Stimulated activated CD4-positive, alpha-beta T cell treated with anti-CD3 and anti-CD28 coated beads, Interleukin-2, amount 100 ng/mL, for 24 hours (primary cell): ENCODE measurements at regions not wholly inside any gene's neighbourhood (a gene's known extent, or its start where the extent isn't known, plus 50 kb on each side); places are given as distances from the start of the nearest gene placed in this dataset.

Experiments used
- DNase-seq, 2 donors: peaks; one replicate each; pipeline ENCODE4 v3.0.0-alpha.2; 2020

DNA sequence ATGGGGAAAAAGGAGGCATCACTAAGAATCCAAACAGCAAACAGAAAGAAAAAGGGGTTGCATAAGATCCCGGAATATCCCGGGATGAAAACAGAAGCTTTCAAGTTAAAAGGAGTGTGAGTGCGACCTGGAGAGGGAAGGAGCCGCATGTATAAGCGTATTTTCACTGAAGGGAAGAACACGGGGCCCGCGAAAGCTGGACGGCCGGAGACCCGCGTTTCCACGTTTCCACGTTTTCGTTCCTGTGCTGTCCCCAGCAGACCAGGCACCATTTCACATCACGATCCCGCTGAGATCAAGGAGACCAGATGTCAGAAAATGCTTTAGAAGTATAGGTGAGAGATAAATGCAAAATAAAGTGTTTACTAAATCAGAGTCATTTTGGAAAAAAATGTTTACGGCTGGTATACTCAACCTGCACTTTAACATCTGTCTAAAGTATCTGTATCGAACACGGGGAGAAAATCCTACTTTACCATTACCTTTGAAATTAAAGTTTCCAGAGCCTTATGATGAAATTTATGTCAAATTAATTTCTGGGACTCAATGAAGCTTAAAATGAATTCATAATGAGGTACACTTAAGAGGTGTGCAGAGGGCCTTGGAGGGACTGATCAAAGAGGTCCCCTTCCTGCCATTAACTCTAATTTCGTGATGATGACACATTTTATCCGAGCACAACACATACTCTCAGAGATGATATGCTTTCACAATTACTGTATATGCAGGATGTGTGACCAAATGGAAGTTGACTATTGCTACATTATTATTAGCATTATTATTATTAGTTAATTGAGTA lies 71.0 kb upstream of the SALL3 start:
- no peak for DNase-seq

DNA sequence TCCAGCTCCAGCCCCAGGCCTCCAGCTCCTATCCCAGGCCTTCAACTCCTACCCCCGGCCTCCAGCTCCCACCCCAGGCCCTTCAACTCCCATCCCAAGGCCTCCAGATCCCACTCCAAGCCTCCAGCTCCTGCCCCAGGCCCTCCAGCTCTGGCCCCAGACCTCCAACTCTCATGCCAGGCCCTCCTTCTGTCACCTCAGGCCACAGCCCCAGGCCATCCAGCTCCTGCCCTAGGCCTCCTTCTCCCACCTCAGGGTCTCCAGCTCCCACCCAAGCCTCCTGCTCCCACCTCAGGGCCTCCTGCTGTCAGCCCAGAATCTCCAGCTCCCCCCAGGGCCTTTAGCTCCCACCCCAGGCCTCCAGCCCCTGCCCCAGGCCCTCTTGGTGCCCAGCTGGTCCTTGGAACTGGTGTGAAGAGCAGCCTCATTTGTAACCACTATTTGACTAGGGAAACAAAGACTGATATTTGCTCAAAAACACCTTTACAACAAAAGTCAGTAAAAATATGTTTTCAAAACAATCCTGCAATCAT lies 67.8 kb upstream of the SALL3 start:
- DNase-seq, result no peak

DNA sequence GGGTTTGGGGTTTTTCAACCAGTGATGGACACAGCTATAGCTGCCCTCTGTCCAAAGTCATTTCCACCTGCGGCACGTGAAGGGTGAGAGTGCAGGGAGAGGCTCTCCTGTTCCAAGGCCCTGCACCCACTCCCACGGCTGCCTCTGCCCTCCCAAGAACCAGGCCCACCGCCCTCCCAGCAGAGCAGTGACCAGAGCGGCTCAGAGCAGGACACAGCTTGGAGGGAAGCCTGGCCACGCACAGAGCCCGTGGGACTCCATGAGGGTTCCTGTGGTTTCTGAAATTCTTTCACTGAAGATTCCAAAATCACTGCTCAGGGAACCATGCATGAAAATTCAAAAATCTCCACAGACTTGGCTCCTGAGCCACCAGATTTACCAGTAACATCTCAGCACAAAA lies 67.3 kb upstream of the SALL3 start:
- no peak for DNase-seq

DNA sequence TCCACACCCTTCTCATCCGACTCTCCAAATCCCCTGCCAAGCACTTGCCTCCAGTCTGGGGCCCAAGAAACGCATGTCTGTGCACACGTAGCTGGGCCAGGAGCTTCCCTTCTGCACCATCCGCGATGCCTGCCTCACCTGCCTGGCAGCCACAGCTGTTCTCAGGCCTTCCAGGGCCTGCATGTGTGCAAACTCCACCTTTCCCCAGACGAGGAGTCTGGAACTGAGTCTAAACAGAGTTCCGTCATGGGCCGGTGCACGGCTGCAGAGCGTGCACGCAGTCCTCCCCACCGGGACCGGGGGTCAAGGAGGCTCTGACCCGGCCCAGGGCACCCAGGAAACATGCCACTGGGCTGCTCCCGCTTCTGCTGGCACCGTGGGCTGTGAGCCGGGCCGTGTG lies 66.8 kb upstream of the SALL3 start:
- DNase-seq, result no peak

DNA sequence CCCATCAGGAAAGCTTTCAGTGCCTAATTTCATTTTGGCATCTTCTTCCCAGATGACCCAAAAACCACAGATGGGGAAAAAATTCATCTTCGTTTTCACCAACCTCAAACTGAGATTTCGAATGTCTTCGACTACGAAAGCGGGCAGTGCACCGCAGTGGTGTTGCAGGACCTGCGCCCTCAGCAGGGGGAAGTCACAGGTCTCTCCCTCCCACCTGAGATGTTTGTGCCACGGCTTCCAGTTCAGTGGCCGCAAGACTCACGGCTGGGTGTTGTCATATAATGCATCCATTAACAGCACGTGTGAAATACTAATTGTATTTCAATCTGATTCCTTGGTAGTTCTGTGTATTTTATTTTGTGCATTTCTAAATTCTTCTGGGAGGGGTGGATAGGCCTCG lies 66.2 kb upstream of the SALL3 start:
- DNase-seq, result no peak

DNA sequence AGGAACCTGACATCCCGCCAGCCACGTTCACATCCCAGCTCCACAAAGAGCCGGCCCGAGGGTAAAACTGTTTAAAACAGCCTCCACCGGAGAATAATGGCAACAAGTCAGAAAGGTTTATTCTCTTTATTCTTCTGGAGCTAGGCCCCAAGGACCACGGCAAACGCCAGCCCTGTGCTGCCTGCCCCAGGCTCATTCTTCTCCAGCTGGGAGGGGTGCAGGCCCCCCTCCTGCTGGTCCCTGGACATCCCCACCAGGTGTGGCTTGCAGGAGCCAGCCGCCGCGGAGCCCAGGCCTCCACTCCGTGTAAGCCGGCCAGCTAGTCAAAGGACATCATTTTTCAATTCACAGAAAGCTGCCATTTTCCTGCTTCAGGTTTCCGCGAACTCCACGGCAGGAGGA lies 65.8 kb upstream of the SALL3 start:
- DNase-seq, result no peak

DNA sequence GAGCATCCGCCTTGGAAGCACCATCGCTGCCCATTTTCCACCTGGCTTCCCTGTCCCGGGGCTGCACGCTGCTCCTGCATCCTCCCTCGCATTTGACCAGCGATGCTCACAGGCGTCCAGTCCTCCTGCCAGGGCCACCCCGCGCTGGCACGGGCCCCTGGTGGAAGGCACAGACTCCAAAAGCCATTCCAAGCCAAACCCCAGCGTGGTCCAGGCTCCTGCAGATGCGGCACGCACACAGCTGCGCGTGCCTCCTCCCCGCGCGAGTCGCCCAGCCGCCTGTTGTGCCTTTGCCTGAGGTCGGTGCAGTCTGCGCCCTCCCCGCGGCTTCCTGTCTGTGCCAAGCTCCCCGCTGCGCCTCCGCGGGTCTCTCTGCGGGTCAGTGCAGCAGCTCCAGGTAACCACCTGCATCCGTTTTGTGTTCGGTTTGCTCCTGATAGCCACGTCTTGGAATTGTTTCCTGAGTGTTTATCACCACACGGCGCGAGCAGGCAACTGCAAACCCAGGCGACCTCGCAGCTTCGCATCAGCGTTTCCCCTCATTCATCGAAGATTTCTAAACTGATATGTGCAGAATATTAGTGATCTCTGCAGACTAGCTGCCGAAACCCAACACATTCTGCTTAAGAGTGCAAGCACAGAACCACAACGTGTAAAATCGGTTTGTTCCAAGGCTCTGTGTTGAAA lies 65.2 kb upstream of the SALL3 start:
- no peak for DNase-seq

DNA sequence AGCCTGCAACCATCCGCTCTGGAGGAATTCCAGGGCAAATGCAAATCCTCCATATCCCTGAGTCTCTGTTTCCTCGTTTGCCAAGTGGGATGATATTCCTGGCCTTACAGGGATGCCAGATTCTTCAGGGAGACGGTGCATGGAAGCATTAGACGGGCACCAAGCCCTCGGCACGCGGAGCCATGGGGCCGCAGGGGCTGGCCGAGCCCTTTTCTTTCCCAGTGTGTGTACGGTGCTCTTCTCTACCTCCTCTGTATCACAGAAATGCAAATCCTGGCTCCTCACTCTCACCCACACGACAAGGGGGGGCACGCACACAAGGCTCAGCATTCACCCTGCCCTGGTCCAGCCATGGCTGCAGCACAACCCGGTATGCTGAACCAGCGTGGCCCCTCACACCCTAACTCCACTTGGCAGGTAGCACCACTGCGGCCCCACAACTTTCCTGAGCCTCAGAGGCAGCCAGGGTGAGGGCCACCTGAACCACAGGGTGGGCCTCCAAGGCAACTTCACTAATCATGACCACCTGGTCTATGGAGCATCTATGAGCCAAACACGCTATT lies 64.1 kb upstream of the SALL3 start:
- DNase-seq, result no peak

DNA sequence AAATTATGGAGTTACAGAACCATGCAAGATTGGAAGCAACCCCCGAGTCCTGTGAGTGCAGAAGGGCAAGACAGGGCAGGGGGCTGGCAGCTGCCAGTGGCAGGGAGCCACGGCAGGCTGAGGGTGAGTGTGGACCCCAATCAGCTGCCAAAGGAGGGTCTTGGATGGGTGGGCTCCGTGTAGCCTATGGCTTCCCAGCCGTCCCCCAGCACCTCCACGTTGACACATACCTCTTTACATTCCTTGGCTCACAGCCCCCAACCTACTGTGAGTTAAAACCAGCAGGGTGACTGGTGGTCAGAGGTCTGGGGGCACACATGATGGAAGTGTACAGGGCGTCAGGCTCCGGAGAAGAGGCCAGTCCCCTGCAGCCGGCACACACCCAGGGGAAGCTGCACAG lies 60.9 kb upstream of the SALL3 start:
- no peak for DNase-seq

DNA sequence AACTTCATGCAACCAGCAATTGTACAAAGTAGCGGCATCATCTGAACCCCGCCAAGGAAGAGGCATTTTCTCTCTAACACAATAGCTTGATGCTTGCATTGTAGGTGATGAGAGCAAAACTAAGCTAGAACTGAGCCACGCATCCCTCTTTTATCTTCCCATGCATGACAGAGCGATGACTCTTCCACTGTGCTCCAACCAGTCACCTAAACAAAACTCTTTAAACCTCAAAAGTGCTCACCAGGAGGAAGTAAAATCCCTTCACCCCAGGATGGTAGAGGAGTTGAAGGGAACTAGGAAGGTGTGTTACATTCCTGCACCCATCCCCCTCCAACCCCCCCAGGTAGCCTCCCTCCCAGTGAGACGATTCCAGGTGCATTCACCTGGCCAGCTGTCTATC lies 59.7 kb upstream of the SALL3 start:
- DNase-seq, result no peak

DNA sequence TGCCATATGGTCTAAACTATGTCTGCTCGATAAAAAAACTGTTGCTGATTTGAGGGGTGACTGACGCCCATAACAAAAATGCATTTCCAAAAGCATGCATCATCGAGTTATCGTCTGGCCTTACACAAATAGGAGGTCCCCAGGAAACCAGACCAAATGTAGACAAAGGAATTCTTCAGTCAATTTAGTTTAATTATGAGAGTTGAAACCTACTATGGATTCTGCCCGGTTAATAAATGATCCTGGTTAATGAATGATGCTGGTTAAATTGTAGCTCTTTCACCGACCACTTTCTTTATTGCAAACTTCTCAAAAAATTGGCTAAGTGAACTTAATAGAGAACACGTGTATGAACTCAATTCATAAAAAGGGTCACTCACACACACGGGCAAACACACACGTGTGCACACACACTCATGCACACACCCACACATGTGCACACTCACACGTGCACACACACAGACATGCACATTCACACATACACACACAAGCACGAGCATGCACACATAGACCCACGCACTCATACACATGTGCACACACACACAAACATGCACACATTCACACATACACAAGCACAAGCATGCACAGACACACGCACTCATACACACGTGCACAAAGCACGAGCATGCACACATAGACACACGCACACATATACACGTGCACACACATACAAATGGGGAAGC lies 59.0 kb upstream of the SALL3 start:
- no peak for DNase-seq

DNA sequence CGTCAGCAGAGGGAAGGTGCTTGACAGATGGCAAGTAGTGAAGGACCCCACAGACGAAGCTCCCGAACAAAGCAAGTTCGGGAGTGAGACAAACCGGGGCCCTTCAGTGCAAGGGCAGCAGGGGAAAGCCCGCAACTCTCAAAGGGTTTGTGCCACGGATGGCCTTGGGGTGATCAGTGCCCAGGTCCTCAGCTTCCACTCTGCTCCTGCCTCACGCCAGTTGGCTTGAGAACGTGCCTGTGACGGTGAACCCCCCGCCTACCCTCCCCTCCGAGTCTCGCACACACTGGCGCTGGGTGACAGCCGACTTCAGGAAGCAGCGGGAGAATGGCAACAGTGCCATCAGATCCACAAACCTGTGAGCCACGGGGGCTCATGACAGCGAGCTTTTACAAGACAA lies 56.8 kb upstream of the SALL3 start:
- DNase-seq, result no peak

DNA sequence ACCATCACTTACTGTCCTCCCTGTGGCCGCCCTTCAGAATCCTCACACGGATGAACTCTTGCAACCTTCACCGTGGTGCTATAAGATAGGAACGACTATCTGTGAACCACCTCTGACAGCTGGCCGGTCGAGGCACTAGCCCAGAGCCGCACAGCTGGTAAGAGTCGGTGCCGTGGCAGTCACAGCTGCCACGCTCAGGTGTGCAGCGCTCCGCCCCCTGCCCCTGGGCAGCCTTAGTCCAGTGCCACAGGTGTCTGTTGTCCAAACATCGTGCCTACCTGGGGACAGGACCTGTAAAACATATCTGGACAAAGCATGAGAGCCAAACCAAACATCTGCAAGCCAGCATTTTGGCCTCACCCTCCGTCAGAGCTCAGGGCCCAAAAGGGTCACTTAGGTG lies 55.3 kb upstream of the SALL3 start:
- DNase-seq, result no peak

DNA sequence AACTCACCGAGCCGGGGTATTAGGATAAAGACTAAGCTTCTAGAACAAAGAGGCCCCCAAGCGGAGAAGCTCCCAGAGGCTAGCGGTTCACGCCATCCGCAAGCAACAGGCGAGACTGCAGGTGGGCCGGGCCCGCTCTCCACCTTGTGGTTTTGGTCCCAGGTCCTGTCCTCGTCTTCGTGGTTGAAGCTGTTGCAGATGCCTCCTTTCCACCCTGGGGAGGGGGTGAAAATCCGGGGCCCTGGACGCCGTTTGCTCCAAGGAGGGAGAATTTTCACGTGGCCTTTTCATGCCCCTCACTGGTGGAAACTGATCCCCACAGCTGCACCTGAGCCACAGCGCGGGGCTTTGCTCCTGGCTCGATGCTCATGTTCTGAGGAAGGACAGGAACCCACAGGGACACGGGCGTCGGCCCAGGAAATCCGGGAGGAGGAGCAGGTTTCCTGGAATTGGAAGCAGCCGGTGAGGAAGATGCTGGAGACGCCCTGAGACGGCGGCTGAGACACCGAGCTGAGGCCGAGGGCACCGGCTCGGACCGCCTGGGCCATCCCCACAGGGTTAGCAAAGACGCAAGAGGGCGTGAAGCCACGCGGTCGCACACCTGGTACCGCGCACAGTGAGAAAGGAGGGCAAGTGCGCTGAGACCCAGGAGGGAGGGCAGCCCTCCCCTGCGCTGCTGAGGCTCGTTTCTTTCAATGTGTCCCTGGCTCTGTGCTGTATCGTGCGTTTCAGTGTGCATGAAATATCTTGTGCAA lies 54.7 kb upstream of the SALL3 start:
- no peak for DNase-seq

DNA sequence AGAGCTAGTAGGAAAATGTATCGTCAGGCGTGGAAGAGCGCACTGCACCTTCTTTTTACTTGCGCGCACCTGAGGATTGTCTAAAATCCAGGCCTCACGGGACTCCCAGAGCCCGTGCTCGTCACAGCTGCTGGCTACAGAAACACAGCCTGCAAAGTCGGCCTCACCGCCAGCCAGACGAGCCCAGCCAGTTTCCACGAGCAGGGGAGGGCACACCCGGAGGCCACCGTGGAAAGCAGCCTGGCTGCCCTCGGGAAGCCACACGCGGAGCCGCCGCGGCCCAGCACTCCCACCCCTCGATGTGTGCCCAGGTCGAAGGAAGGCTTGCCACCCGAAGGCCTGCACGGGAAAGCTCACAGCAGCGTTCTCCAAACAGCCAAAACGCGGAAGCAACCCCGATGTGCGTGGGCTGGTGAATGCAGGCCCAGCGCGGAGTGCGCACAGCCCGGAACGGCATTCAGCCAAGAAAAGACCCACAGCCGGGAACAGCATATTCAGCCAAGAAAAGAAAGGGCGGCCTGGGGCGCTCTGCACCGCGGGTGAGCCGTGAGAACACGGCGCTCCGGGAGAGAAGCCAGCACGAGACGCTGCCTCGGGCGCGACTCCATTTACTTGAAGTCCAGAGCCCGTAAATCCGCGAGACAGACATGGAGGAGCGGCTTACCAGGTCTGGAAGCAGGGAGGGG lies 53.9 kb upstream of the SALL3 start:
- DNase-seq, result no peak

DNA sequence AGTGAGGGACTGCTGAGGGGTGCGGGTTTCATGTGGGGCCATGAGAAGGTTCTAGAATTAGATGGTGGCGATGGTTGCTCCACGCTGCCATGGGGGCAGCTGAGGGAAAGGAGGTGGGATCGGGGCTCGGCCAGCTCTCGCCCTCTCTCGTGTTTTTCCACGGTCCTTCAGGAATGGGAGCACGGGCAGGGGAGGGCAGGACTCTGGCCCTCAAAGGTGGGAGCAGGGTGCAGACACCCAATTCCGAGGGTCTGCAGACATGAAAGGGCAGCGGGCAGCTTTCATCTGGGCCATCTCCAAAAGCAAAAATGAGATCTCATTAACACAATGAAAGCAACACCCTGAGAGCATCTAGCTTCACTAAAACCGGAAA lies 53.4 kb upstream of the SALL3 start:
- DNase-seq, result no peak

DNA sequence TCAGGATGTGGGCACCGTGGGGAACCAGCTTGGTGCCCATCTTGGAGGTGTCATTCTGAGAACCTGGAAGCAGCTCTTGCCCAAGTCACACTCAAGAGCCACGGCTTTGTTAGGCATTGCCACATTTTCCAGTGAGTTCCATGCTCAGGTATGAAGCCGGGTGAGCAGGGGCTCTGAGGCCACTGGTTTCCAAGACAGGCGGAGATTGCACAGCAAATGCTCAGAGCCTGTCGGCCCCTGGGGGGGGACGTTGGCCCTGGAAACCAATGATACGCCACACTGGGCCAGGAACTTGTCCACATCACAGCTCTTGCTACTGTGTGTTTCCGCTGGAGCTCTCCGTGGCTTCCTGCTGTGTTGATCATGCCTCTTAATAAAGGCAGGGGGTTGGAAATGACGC lies 52.5 kb upstream of the SALL3 start:
- no peak for DNase-seq

DNA sequence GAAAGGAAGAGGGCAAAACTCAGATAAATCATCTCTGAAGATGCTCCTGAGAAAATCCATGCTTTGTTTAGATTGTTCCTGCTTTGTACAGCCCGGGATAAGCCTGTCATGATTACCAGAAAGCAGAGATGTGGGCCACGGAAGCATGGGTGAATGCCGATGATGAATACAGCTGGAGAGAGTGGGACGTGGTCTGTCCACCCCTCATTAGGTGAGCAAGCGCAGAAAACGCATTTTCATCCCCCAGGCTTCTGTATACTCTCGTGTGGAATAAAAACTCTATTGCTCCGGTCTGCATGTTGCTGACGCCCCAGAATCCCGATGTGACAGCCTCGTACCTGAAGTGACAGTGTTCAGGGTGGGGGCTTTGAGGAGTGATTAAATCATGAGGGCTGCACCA lies 52.0 kb upstream of the SALL3 start:
- DNase-seq, result no peak

DNA sequence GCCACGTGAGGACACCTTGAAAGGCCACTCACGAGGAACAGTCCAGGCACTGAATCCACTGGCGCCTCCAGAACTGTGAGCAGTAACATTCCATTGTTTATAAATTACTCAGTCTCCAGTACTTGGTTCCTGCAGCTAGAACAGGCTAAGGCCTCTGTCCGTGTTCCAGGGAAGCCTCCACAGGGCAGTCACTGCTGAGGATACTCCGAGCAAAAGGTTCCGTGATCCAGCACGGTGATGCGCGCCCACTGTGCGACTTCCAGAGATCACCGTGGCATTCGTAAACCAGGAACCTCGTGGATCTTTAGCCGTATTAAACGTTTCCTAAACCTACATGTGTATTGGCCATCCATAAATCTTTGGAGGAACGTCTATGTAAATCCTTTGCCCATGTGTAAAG lies 51.5 kb upstream of the SALL3 start:
- no peak for DNase-seq

DNA sequence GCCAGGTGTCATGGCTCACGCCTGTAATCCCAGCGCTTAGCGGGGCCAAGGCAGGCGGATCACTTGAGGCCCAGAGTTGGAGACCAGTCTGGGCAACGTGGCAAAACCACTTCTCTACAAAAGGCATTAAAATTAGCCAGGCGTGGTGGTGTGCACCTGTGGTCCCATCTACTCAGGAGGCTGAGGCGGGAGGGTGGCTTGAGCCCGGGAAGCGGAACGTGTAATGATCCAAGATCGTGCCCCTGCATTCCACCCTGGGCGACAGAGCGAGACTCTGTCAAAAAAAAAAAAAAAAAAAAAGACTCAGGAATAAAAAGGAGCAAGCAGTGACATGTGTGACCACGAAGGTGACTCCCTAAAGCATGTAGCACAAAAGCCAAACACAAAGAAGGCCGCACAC lies 50.1 kb upstream of the SALL3 start:
- no peak for DNase-seq
